GM18508 (cell line): ENCODE measurements at regions not wholly inside any gene's neighbourhood (a gene's known extent, or its start where the extent isn't known, plus 50 kb on each side); places are given as distances from the start of the nearest gene placed in this dataset.
"Not testable (repeated sequence)": the region's sequence is repeated elsewhere in the genome, so short reads cannot be mapped to it uniquely, and the experiment has no call there.

Experiments
- ATAC-seq: cut with Tn5 transposase; IDR thresholded peaks from one replicate; pipeline ENCODE4 v1.9.1; 2021; ENCODE audit warnings: moderate number of reproducible peaks; ENCODE audit not compliant: insufficient read depth, unreplicated experiment

DNA sequence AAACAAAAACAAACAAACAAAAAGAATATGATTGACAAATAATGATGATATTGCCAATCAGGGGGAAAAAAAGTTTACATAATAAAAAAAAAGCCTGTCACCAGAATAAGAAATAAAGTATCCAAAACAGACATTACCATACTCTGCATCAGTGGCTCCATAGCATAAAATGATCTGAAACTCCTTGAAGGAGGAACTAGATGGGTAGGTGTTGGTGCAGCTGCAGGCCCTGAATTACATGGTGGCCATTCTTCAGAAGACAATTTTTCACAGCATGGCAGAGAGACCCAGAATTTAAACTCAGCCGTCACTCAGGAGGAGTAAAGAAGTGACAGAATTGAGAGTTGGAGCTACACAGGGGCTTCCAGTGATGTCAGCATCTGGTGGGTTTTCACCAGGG lies 60.2 kb downstream of the GLUL start:
- ATAC-seq, result no peak

DNA sequence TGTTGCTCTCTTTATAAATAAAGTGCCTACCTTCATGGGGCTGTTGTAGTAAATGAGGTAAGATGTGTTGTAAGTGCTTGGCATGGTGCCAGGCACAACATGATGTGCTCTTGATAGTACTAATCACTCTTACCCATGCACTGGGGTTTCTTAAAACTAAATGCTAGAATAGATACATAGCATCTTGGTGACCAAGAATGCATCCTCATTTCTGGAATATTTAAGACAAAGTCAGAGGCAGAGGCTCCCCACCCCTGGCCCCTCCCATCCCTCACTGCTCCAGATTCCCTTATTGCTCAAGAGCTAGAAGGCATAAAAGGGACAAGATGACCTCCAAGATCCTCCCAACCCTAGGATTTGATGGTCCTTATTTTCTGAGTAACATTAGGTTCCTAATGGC lies 61.3 kb downstream of the GLUL start:
- no peak for ATAC-seq

DNA sequence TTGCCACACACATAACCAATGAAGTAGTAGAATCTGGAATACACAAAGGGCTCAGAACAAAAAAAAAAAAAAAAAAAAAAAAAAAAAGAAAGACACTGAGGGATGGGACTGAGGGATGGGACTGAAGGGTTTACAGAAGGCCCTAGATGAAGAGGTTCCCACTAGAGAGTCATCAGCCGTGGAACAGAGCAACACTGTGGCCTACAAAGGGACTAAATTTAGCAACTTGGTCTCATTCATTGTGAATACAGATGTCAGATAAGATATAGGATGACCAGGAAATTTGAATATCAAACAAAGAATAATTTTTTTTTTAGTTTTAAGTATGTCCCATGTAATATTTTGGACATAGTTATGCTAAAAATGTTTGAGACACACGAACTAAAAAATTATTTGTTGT lies 62.1 kb downstream of the GLUL start:
- no peak for ATAC-seq

DNA sequence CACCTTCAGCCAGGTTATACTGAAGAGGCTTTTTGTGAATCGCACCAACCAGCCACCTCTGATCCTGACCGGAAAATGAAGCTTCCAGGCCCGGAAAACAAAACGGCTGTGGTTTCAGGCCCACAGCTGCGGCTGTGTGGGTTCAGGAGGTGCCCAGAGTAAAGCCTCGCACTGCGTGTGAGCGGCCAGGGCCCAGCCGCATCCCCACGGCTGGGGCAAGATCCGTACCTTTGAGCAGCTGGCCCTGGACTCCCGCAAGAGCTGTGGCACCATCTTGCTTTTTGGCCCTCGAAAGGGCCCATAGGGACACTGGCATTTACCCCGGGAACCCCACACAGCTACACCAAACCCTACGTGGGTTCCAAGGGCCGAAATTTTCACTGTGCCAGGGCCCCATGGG lies 63.0 kb downstream of the GLUL start:
- no peak for ATAC-seq

DNA sequence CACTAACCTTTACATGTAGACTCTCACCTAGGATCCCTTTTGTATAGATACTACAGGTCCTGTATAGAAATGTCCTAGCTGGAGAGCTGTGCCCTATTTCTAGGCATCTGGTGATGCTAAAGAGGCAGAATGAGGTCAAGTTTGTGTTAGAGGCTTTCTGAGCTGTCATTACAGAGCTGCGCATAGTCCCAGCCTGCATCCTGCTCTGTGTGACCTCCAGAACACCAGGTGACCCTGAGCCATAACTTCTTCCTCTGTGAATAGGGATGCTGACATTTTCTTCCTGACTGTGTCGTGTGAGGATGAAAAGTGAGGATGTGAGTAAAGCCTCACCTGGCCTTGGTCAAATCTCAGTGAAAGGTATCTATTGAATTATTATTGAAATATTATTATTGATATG lies 66.3 kb downstream of the GLUL start:
- ATAC-seq, result no peak

DNA sequence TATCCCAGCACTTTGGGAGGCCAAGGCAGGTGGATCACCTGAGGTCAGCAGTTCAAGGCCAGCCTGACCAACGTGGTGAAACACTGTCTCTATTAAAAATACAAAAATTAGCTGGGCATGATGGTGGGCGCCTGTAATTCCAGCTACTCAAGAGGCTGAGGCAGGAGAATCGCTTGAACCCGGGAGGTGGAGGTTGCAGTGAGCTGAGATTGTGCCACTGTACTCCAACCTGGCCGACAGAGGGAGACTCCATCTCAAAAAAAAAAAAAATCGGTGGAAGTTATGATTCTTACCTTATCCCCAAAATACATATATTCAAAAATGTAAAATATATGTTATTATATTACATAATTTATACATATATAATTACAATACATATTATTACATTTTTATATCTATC lies 70.1 kb downstream of the GLUL start:
- not testable (repeated sequence) for ATAC-seq

DNA sequence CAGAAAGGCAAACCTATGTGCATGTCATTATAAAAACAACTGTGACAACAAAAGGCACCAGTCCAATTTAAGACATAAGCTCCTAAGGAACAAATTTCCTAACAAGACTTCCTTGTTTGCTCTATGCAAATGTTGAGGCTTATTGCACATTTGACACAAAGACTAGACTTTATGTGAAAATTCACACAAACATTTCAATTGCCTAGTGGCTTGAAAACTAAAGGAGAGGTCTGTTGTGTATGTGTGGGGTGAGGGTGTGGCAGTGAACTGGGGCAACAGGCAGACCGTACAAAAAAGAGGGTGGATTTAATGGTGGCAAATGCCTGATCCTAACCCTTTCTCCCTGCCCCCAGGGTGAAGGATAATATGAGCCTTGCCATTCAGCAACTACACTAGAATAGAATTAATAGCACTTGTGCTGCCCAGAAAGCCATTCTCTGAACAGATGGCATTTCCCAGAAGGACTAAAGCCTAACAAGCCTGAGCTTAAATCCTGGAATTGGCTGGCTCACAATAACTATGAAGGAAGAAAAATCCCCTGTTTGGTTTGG lies 73.9 kb downstream of the GLUL start:
- ATAC-seq, result no peak

DNA sequence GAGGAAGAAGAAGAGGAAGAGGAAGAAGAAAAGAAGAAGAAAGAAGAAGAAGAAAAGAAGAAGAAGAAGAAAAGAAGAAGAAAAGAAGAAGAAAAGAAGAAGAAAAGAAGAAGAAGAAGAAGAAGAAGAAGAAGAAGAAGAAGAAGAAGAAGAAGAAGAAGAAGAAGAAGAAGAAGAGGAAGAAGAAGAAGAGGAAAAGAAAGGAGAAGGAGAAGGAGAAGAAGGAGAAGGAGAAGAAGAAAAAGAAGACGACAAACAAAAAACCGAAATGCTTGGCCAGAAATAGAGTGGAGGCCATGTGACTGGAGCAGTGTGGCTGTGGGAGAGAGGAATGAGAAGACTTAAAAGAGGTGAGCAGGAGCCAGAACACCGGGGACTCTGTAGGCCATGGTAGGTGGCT lies 75.1 kb downstream of the GLUL start:
- not testable (repeated sequence) for ATAC-seq

DNA sequence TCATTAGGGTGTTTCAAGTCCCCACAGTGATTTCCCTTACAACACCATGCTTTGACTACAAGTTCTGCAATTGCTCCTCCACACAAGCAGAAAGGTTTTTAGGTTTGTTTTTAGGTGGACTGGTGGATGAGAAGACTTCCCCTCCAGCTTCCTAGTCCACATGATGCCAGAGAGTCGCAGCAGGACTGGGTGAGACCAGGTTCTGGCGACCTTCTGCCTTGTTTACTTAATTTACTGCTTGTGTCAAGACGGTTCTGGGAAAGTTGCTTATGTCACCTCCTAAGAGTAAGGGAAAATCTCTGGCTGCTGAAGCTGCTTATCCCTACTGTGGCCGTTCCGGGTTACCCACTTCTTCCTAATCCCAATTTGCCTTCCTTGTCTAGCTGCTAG lies 76.4 kb downstream of the GLUL start:
- no peak for ATAC-seq

DNA sequence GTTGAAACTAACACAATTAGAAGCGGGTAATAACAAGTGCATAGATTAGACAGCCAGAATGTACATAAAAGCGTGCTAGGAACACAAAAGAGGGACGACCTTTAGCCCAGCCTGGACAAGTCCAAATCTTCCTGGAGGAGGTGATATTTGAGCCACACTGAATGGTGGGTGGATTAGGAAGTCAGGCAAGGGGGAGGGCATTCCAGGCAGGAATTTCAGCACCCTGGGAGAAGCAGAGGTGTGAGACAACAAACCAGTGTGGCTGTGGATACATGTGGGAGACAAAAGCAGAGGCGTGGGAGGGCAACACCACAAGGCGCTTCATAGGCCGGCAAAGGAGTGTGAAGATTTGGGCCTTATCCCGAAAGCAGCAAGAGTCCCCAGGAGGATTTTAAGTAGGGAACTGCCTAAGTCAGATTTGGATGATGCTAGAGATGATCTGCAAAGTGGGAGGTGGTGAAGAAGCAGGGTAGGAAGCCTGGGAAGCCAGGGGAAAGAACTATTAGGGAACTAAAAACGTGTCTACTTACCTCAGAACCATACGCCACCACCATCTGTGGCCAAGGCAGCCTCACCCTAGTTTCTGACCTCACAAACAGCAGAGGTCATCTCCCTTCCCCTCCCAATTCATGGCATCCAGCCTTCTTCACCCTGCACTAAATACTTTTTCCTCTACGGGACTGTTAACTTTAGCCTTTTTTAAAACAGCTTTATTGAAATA lies 81.8 kb downstream of the GLUL start:
- ATAC-seq, result no peak

DNA sequence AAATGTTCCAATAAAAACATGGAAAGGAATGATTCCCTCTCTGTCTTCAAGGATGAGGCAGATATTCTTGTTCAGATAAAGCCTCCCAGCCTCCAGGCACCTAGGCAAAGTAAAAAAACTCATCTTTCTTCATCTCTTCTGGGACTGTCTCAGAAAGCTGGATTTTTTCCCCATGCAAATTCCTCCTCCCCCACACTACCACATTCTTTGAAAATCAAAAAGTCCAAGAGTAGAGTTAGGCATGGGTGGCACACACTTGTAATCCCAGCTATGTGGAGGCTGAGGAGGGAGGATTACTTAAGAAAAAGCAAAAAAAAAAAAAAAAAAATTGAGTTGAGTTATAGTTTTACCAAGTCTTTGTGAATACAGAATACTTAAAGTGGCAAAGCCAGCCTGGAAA lies 82.8 kb downstream of the GLUL start:
- ATAC-seq, result no peak

DNA sequence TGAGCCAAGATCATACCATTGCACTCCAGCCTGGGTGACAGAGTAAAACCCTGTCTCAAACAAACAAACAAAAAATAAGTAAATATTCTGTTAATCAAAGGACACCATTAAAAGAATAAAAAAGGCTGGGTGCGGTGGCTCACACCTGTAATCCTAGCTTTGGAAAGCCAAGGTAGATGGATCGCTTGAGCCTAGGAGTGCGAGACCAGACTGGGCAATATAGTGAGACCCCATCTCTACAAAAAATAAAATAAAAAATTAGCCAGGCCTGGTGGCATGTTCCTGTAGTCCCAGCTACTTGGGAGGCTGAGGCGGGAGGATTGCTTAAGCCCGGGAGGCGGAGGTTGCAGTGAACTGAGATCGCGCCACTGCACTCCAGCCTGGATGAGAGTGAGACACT lies 84.1 kb downstream of the GLUL start:
- not testable (repeated sequence) for ATAC-seq

DNA sequence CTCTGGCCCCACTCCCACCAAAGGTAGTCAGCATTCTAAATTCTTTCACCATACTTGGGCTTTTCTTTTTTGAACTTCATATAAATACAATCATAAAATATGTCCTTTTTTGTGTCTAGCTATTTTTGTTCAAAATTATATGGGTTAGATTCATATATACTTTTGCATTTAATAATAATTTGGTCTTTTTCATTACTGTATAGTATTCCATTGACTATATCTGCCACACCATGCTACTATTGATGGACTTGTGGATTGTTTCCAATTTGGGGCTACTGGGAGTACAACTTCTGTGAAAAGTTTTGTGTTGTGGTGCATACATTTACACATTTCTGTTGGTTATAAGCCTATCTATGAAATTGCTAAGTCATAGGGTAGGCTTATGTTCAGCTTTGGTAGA lies 85.7 kb downstream of the GLUL start:
- no peak for ATAC-seq

DNA sequence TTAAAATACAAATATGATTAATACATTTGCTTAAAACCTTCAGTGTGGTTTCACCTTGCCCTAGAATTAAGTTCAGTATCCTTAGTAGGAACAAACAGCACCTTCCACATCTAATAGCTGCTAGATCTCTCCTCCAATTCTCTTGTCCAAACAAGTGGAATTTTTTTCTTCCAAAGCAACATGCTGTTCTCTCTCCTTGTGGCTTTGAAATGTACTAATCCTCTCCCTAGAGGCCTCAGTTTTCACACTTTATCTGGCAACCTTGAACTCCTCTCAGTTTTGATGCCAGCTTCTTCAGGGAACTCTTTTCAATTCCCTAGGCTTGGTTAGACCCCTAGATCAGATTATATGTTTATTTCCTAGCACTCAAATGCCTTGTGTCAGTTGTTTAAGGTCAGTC lies 87.0 kb downstream of the GLUL start:
- no peak for ATAC-seq

DNA sequence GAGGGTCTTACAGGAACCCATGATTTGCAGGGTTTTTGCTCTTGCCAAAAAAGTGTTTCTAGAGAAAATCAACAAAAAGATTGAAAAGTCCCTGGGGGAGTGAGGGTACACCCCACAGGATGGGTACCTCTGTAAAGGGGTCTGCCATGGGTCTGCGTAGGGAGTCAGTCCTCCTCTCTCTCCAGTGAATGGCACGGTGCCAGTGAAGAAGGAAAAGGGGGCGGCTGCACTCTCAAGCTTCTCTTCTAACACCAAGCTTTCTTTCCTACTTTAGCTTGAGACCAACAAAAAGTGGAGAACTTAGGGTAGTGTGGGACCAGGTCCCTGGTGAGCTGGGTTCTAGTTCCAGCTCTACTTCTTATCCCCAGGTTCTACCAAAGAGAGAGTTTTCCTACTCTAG lies 87.4 kb downstream of the GLUL start:
- ATAC-seq, result no peak

DNA sequence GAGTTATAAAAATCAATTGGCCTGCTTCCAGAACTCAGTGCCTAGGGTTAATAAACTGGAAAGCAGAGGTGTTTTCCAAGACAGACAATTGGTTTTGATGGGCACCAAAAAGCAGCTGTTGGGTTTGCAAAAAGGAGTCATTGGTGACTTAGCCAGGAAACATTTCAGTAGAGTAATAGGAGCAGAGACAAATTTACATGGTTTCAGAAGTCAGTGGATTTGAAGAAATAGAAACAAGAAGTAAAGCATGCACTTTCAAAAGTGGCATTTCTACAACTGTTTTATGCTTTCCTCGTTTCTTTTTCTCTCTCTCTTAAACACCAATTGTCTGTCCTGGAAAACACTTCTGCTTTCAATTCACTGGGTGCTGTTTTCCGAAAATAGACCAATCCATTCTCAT lies 87.8 kb downstream of the GLUL start:
- ATAC-seq, result no peak

DNA sequence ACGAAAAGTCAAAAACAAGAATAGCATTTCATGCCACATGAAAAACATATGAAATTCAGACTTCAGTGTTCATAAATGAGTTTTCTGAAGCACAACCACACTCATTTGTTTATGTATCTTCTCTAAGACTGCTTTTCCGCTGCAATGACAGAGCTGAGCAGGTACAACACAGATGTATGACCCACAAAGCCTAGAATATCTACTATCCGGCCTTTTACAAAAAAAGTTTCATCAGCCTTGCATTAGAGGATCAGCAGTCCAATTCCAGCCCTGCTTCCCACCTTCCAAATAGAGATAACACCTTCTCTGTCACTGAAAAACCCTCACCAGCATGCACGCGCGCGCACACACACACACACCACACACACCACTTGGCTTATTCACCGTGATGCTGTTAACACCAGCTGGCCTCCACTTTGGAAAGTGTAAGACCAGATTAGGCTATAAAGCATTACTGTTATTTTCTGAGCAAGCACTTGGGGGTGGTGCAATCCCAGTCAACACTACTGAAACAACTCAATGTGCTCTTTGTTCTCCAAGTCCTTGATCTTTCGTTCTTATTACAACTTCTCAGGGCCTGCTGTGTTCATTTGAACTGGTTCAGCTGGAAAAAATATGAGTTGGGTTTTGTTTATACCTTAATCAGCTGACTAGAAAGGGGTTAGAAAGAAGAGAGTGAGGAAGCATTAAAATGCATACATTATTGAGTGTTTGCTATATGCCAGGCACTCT lies 90.0 kb downstream of the GLUL start:
- no peak for ATAC-seq

DNA sequence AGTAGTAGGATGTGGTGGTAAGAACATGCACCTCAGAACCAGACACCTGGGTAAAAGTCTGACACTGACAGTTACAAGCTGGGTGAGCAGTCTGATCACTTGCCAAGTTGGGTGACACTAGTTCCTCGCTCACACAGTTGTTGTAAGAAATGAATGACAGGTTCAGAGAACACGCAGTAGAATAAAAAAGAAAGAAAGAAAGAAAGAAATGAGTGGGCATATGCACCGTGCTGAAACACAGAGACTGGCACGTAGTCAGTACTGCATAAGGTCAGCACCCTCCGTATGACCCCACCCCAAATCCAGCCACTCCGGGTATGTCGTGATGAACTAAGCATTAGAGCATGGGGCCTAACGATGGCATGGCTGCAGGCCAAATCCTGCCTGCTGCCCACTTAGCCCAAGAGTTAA lies 90.6 kb downstream of the GLUL start:
- ATAC-seq, result no peak

DNA sequence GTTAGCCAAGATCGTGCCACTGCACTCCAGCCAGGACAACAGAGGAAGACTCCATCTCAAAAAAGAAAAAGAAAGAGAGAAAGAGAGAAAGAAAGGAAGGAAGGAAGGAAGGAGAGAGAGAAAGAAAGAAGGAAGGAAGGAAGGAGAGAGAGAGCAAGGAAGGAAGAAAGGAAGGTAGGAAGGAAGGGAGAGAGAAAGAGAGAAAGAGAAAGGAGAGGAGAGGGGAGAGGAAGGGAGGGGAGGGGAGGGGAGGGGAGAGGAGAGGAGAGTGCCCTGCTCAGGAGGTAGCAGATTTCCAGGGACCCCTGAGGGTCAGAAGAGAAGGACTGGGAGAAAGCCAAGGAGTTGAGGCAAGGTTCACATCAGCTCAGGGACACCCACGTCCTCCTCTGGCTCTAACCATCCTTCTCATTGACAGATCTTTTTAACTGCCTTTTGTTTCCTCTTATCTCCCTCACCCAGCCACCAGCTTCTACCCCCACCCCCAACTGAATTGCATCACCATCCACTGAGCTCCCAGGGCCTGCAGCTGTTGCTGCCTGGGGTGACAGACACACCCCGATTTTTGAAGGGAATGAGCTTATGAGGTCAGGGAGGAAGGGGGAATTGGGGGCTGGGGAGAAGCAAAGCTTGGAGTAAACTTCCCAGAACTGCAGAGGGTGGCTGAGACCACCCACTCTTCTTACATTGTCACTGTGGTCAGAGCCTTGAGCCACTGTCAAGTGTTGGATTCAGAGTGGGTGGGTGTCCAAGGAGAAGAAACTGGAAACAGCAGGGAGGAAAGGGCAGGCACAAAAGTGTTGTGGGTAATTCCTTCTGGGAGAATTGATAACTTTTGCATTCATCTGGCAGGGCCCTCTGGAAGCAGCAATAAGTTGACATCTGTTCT lies 91.6 kb downstream of the GLUL start:
- ATAC-seq, result no peak

DNA sequence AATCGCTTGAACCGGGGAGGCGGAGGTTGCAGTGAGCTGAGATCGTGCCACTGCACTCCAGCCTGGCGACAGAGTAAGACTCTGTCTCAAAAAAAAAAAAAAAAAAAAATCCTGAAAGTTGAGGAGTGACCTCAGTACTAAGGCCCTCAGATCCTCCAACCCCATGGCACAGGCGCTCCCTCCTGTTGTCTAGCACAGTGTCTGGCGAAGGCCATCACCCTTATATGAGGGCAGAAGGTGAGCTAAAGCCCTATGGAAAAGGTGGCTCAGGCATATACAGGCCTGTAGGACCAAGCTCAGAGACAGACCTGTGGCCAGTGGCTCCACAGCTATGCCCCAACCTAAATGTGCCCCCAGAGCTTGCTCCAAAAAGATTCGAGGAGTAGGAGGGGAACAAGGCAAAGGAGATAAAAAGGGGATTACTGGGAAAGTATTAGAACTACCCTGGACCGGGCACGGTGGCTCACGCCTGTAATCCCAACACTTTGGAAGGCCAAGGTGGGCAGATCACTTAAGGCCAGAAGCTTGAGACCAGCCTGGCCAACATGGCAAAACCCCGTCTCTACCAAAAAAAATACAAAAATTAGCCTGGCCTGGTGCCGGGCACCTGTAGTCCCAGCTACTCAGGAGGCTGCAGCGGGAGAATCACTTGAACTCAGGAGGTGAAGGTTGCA lies 92.4 kb downstream of the GLUL start:
- not testable (repeated sequence) for ATAC-seq
